Immature natural killer cell (primary cell): ENCODE measurements at regions not wholly inside any gene's neighbourhood (a gene's known extent, or its start where the extent isn't known, plus 50 kb on each side); places are given as distances from the start of the nearest gene placed in this dataset.
"Not testable (repeated sequence)": the region's sequence is repeated elsewhere in the genome, so short reads cannot be mapped to it uniquely, and the experiment has no call there.

ENCODE experiments used
- DNase-seq, 3 donors: peaks; one replicate each; pipeline ENCODE4 v3.0.0; 2022; ENCODE audit warnings: mixed read lengths in 1 of 3
- H3K27ac Mint-ChIP-seq, 6 donors: one replicate each; pipeline ENCODE4 v1.8.0; 2020; ENCODE audit warnings: mixed read lengths in 6 of 6, mild to moderate bottlenecking in 5 of 6, inconsistent platforms in 4 of 6, moderate library complexity in 3 of 6
- H3K27me3 Mint-ChIP-seq, 3 donors: one replicate each; pipeline ENCODE4 v1.8.0; 2020 to 2021; ENCODE audit warnings: low read depth in 3 of 3, mild to moderate bottlenecking in 3 of 3, mixed read lengths in 3 of 3, moderate library complexity in 3 of 3, inconsistent platforms in 1 of 3
- H3K36me3 Mint-ChIP-seq, 3 donors: one replicate each; pipeline ENCODE4 v1.8.0; 2020; ENCODE audit warnings: mixed read lengths in 3 of 3, inconsistent platforms in 2 of 3, mild to moderate bottlenecking in 2 of 3
- H3K4me1 Mint-ChIP-seq, 2 donors: one replicate each; pipeline ENCODE4 v1.8.0; 2020; ENCODE audit warnings: inconsistent platforms in 2 of 2, mild to moderate bottlenecking in 2 of 2, mixed read lengths in 2 of 2, moderate library complexity in 1 of 2
- H3K4me3 Mint-ChIP-seq, 5 donors: one replicate each; pipeline ENCODE4 v1.8.0; 2020; ENCODE audit warnings: mild to moderate bottlenecking in 5 of 5, mixed read lengths in 5 of 5, inconsistent platforms in 3 of 5, moderate library complexity in 3 of 5
- H3K9me3 Mint-ChIP-seq, 6 donors: one replicate each; pipeline ENCODE4 v1.8.0; 2020; ENCODE audit warnings: mild to moderate bottlenecking in 6 of 6, mixed read lengths in 6 of 6, inconsistent platforms in 4 of 6, moderate library complexity in 3 of 6

GRCh38 chr13:50426927-50427326, 411.7 kb downstream of the KCNRG start:
- H3K4me1 Mint-ChIP-seq = peaks cover 41 to 45% of the 10 kb centered on the region in 2 donors
- H3K27me3 Mint-ChIP-seq = peaks cover 0 to 5% (median 2%) of the 10 kb centered on the region in 3 donors
- peak overlapping the region; percentile 31 to 77 (median 64) for H3K4me3 Mint-ChIP-seq
- peaks cover 0 to 3% (median 0%) of the 10 kb centered on the region in 3 donors for H3K36me3 Mint-ChIP-seq
- H3K27ac Mint-ChIP-seq = peak overlapping the region; percentile 19 to 86 (median 76)
- no peak for DNase-seq
- no peaks in the 10 kb centered on the region for H3K9me3 Mint-ChIP-seq

- not testable (repeated sequence) for H3K27me3 Mint-ChIP-seq, H3K36me3 Mint-ChIP-seq, H3K9me3 Mint-ChIP-seq
- H3K4me3 Mint-ChIP-seq = peak overlapping the region; percentile 31 to 77 (median 71)
- peak; percentile 58 to 68 (median 63) for DNase-seq
- peak overlapping the region; percentile 19 to 86 (median 76) for H3K27ac Mint-ChIP-seq
- peaks cover 36 to 39% of the 10 kb centered on the region in 2 donors for H3K4me1 Mint-ChIP-seq
Observed at GRCh38 chr13:50427511-50427910, 412.3 kb downstream of the KCNRG start.

- H3K4me1 Mint-ChIP-seq = peaks cover 31 to 32% of the 10 kb centered on the region in 2 donors
- H3K4me3 Mint-ChIP-seq = peak overlapping the region; percentile 31 to 77 (median 71)
- H3K36me3 Mint-ChIP-seq = peaks cover 0 to 3% (median 0%) of the 10 kb centered on the region in 3 donors
- peaks cover 0 to 6% (median 5%) of the 10 kb centered on the region in 3 donors for H3K27me3 Mint-ChIP-seq
- no peak for DNase-seq
- no peaks in the 10 kb centered on the region for H3K9me3 Mint-ChIP-seq
- H3K27ac Mint-ChIP-seq = peak overlapping the region; percentile 11 to 86 (median 54)
Observed at GRCh38 chr13:50428183-50428877, 413.1 kb downstream of the KCNRG start.

DNA sequence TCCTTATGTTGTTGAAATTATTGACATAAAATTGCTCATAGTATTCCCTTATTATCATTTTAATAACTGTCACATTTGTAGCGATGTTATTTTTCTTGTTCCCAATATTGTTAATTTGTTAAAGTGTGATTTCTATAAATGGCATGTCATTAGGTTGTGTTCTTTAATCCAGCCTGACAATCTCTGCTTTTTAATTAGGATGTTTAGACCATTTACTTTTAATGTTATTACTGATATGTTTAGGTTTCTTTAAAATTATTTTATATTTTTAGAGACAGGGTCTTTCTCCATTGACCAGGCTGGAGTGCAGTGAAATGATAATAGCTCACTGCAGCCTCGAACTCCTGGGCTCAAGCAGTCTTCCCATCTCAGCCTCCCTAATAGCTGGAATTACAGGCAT, 408.5 kb downstream of the DLEU7 start:
- Mint-ChIP-seq H3K27me3 (peaks cover 0 to 12% (median 1%) of the 10 kb centered on the region in 3 donors), H3K4me1 (no peaks in the 10 kb centered on the region), H3K27ac (no peak overlapping the region), H3K4me3 (no peak overlapping the region), H3K9me3 (peaks cover 0 to 2% (median 0%) of the 10 kb centered on the region in 6 donors), H3K36me3 (no peaks in the 10 kb centered on the region)
- DNase-seq = no peak

- H3K4me1 Mint-ChIP-seq = no peaks in the 10 kb centered on the region
- DNase-seq = no peak
- no peaks in the 10 kb centered on the region for H3K36me3 Mint-ChIP-seq
- H3K27me3 Mint-ChIP-seq = peaks cover 0 to 12% (median 2%) of the 10 kb centered on the region in 3 donors
- H3K9me3 Mint-ChIP-seq = peaks cover 0 to 2% (median 0%) of the 10 kb centered on the region in 6 donors
- H3K4me3 Mint-ChIP-seq = no peak overlapping the region
- no peak overlapping the region for H3K27ac Mint-ChIP-seq
Observed at GRCh38 chr13:50437252-50437651, 406.2 kb downstream of the DLEU7 start.

DNA sequence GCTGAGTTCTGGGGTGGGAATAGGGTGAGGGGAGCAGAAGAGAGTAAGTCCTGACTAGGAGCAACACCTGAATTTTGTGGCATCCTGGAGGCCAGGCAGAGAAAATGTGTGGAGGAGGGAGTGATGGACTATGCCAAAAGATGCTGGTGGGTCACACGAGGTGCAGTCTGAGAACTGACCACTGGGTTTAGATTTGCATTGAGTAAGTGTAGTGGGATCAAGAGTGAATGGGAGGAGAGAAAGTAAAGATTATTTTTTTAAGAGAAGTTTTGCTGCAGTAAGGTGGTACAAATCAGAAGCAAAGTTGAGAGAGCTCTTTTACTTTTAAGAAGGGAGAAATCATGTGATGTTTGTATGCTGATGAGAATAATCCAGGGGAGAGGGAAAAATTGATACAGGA, 405.1 kb downstream of the DLEU7 start:
- no peak for DNase-seq
- no peaks in the 10 kb centered on the region for H3K36me3 Mint-ChIP-seq
- H3K4me1 Mint-ChIP-seq = peaks cover 4 to 6% of the 10 kb centered on the region in 2 donors
- peaks cover 0 to 7% (median 2%) of the 10 kb centered on the region in 3 donors for H3K27me3 Mint-ChIP-seq
- peaks cover 0 to 2% (median 0%) of the 10 kb centered on the region in 6 donors for H3K9me3 Mint-ChIP-seq
- H3K27ac Mint-ChIP-seq = no peak overlapping the region
- no peak overlapping the region for H3K4me3 Mint-ChIP-seq

DNA sequence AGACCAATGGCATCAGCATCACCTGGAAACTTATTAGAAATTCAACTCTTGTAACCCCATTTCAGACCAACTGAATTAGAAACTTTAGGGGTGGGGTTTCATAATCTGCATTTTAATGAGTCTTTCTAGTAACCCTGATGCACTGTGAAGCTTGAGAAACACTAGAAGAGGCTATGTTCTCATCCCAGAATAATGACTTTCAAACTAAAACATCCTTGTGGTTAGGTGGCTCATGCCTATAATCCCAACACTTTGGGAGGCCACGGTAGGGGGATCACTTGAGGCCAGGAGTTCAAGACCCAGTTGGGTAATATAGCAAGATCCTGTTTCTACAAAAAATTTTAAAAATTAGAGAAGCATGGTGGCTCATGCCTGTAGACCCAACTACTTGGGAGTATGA, 402.4 kb downstream of the DLEU7 start:
- Mint-ChIP-seq H3K36me3 (no peaks in the 10 kb centered on the region), H3K27me3 (peaks cover 0 to 2% (median 0%) of the 10 kb centered on the region in 3 donors), H3K4me3 (no peak overlapping the region), H3K9me3 (peaks cover 0 to 4% (median 0%) of the 10 kb centered on the region in 6 donors), H3K27ac (no peak overlapping the region), H3K4me1 (peaks cover 4 to 6% of the 10 kb centered on the region in 2 donors)
- no peak for DNase-seq

DNA sequence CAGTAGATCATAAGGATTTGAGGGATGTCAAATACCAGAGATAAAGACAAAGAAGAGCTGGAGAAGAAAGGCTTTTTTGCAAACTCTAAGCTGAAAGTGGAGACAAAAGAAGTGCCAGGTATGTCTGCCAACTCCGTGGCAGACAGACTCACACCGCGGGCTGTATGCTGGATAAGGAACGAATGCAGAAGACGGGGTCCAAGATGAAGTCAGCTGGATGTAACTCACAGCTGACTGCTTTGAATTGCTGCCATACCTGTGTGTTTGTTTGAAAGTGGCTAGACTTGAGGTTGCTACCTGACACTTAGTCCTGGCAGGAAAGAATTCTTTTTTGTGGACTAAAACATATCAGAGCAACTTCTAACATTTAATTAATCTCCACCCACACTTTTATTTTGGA, 398.8 kb downstream of the DLEU7 start:
- Mint-ChIP-seq H3K27me3 (peaks cover 0 to 4% (median 4%) of the 10 kb centered on the region in 3 donors), H3K36me3 (no peaks in the 10 kb centered on the region), H3K9me3 (peaks cover 0 to 2% (median 0%) of the 10 kb centered on the region in 6 donors)

GRCh38 chr13:50446611-50447010, 396.9 kb downstream of the DLEU7 start:
- no peak for DNase-seq

More for the DNA sequence above, 398.8 kb downstream of the DLEU7 start:
- Mint-ChIP-seq H3K4me1 (peaks cover 4 to 6% of the 10 kb centered on the region in 2 donors), H3K4me3 (no peak overlapping the region), H3K27ac (no peak overlapping the region)
- DNase-seq = no peak

DNA sequence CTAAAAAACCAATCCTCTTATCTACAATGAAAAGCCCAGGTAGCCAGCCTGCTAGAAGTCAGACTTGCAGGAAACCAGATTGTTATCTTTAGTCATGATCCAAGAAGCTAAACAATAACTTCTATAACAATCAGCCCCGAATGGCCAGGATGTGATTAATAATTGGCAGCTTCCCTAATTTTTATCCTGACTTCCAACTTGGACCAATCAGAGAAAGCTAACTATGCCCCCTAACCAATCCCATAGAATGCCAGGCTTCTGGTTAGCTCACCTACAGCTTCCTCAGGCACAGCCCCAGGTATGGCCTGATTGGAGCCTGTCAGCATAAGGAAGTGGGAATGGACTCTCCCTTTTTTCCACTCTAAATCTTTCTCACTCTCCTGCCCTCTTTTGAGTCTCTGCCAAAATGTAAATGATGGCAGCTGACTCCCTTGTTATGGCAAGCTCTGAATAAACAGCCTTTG, 394.9 kb downstream of the DLEU7 start:
- peaks cover 0 to 4% (median 2%) of the 10 kb centered on the region in 3 donors for H3K27me3 Mint-ChIP-seq
- H3K36me3 Mint-ChIP-seq = no peaks in the 10 kb centered on the region
- H3K9me3 Mint-ChIP-seq = peaks cover 0 to under 1% (median 0%) of the 10 kb centered on the region in 6 donors
- H3K27ac Mint-ChIP-seq = no peak overlapping the region
- H3K4me1 Mint-ChIP-seq = peaks cover 12 to 17% of the 10 kb centered on the region in 2 donors
- DNase-seq = no peak
- H3K4me3 Mint-ChIP-seq = no peak overlapping the region

More at GRCh38 chr13:50446611-50447010, 396.9 kb downstream of the DLEU7 start:
- H3K4me1 Mint-ChIP-seq = peaks cover 15 to 19% of the 10 kb centered on the region in 2 donors
- peaks cover 0 to 2% (median 0%) of the 10 kb centered on the region in 6 donors for H3K9me3 Mint-ChIP-seq
- H3K36me3 Mint-ChIP-seq = no peaks in the 10 kb centered on the region
- no peak overlapping the region for H3K27ac Mint-ChIP-seq
- no peak overlapping the region for H3K4me3 Mint-ChIP-seq
- peaks cover 0 to 4% (median 2%) of the 10 kb centered on the region in 3 donors for H3K27me3 Mint-ChIP-seq

GRCh38 chr13:50449465-50449864, 394.0 kb downstream of the DLEU7 start:
- Mint-ChIP-seq H3K4me3 (no peak overlapping the region), H3K4me1 (peaks cover 12 to 17% of the 10 kb centered on the region in 2 donors), H3K9me3 (no peaks in the 10 kb centered on the region), H3K36me3 (no peaks in the 10 kb centered on the region), H3K27me3 (peaks cover 0 to 4% (median 2%) of the 10 kb centered on the region in 3 donors), H3K27ac (no peak overlapping the region)
- DNase-seq = no peak

GRCh38 chr13:50450279-50450678, 393.2 kb downstream of the DLEU7 start:
- Mint-ChIP-seq H3K4me3 (no peak overlapping the region), H3K27ac (no peak overlapping the region)

GRCh38 chr13:50451609-50452008, 391.9 kb downstream of the DLEU7 start:
- peaks cover 12 to 17% of the 10 kb centered on the region in 2 donors for H3K4me1 Mint-ChIP-seq
- H3K27me3 Mint-ChIP-seq = peaks cover 0 to 4% (median 4%) of the 10 kb centered on the region in 3 donors
- no peaks in the 10 kb centered on the region for H3K36me3 Mint-ChIP-seq
- H3K4me3 Mint-ChIP-seq = no peak overlapping the region
- DNase-seq = no peak
- peak overlapping the region in 1 of 6 donors; percentile 26 for H3K27ac Mint-ChIP-seq
- no peaks in the 10 kb centered on the region for H3K9me3 Mint-ChIP-seq

More at GRCh38 chr13:50450279-50450678, 393.2 kb downstream of the DLEU7 start:
- Mint-ChIP-seq H3K27me3 (peaks cover 0 to 4% (median 2%) of the 10 kb centered on the region in 3 donors), H3K9me3 (no peaks in the 10 kb centered on the region), H3K36me3 (no peaks in the 10 kb centered on the region), H3K4me1 (peaks cover 12 to 17% of the 10 kb centered on the region in 2 donors)
- DNase-seq = no peak

- Mint-ChIP-seq H3K36me3 (no peaks in the 10 kb centered on the region), H3K27ac (no peak overlapping the region), H3K4me3 (no peak overlapping the region), H3K9me3 (no peaks in the 10 kb centered on the region), H3K4me1 (peaks cover 12 to 17% of the 10 kb centered on the region in 2 donors), H3K27me3 (peaks cover 0 to 4% (median 3%) of the 10 kb centered on the region in 3 donors)
- no peak for DNase-seq
Observed at GRCh38 chr13:50452028-50452427, 391.5 kb downstream of the DLEU7 start.
